Lower leg skin (tissue), 4 donors: ENCODE measurements at regions not wholly inside any gene's neighbourhood (a gene's known extent, or its start where the extent isn't known, plus 50 kb on each side); places are given as distances from the start of the nearest gene placed in this dataset.
"Not testable (repeated sequence)": the region's sequence is repeated elsewhere in the genome, so short reads cannot be mapped to it uniquely, and the experiment has no call there.

ENCODE experiments used
- DNase-seq, 2 donors: peaks; one replicate each; pipeline ENCODE4 v3.0.0-alpha.2; 2019; ENCODE audit warnings: low spot score in 2 of 2
- H3K4me3 ChIP-seq: fragments of 200-600 bp; sonication (generic); 2 replicates; pipeline ENCODE4 v1.5.1; 2017; ENCODE audit warnings: mild to moderate bottlenecking, low read depth; ENCODE audit not compliant: poor library complexity, severe bottlenecking
- CTCF ChIP-seq, 3 donors: fragments of 450-650 bp; IDR thresholded peaks; one replicate each; pipeline ENCODE4 v1.5.1; 2016; ENCODE audit warnings: antibody characterized with exemption in 3 of 3, mild to moderate bottlenecking in 3 of 3, moderate library complexity in 2 of 3
- POLR2A ChIP-seq, 2 donors: fragments of 450-650 bp; IDR thresholded peaks; one replicate each; pipeline ENCODE4 v1.6.1; 2016 to 2017; ENCODE audit warnings: antibody characterized with exemption in 2 of 2, mild to moderate bottlenecking in 1 of 2, moderate library complexity in 1 of 2
- WGBS, 2 donors: methylation state at CpG; one replicate each; pipeline ENCODE4 v1.1.5; 2018; 5-methylcytosine and 5-hydroxymethylcytosine counted together
- intact Hi-C: fragments of 100-400 bp; cut with DNase I; formaldehyde crosslinking; loops from one replicate; pipeline ENCODE4 v1.15.0; 2023; ENCODE audit warnings: low total_unique reads

- no peak for DNase-seq
- intact Hi-C loops = no loop called here
- TF ChIP-seq CTCF (IDR thresholded peaks at IDR 0.05) = no peak
- no peak for TF ChIP-seq POLR2A (IDR thresholded peaks at IDR 0.05)
- H3K4me3 ChIP-seq = no peak overlapping the region
Observed at GRCh38 chr6:74273541-74273940, 577.5 kb downstream of the CD109 start.

GRCh38 chr6:74269600-74269858 is 573.5 kb downstream of the CD109 start:
- WGBS, 2 donors = 41 to 44% methylated on average over 3 of the region's 3 CpGs
- no peak overlapping the region for H3K4me3 ChIP-seq
- TF ChIP-seq POLR2A (IDR thresholded peaks at IDR 0.05) (no peak), CTCF (IDR thresholded peaks at IDR 0.05) (no peak)
- DNase-seq = no peak
- intact Hi-C loops = no loop called here

- H3K4me3 ChIP-seq = no peak overlapping the region
- intact Hi-C loops = no loop called here
- TF ChIP-seq POLR2A (IDR thresholded peaks at IDR 0.05) (no peak), CTCF (IDR thresholded peaks at IDR 0.05) (no peak)
- 43 to 54% methylated on average over 2 of the region's 2 CpGs for WGBS, 2 donors
- DNase-seq = no peak
Observed at GRCh38 chr6:74268815-74269599, 573.0 kb downstream of the CD109 start.

- DNase-seq = no peak
- no peak for TF ChIP-seq CTCF (IDR thresholded peaks at IDR 0.05)
- no peak for TF ChIP-seq POLR2A (IDR thresholded peaks at IDR 0.05)
- intact Hi-C loops = no loop called here
- WGBS, 2 donors = 64 to 81% methylated on average over 2 of the region's 2 CpGs
- no peak overlapping the region for H3K4me3 ChIP-seq
Observed at GRCh38 chr6:74259981-74260380, 564.0 kb downstream of the CD109 start.

GRCh38 chr6:74256781-74257180 is 560.8 kb downstream of the CD109 start:
- H3K4me3 ChIP-seq = no peak overlapping the region
- intact Hi-C loops = no loop called here
- TF ChIP-seq CTCF (IDR thresholded peaks at IDR 0.05) = no peak
- DNase-seq = no peak
- WGBS, 2 donors = 5 to 11% methylated on average over 2 of the region's 2 CpGs

GRCh38 chr6:74256381-74256780 is 560.4 kb downstream of the CD109 start:
- TF ChIP-seq CTCF (IDR thresholded peaks at IDR 0.05) (no peak), POLR2A (IDR thresholded peaks at IDR 0.05) (no peak)
- no peak for DNase-seq
- H3K4me3 ChIP-seq = no peak overlapping the region
- intact Hi-C loops = no loop called here

GRCh38 chr6:74255007-74255406 is 559.0 kb downstream of the CD109 start:
- WGBS, 2 donors = 88 to 99% methylated on average over 9 to 24 of the region's 24 CpGs
- DNase-seq, intact Hi-C loops, H3K4me3 ChIP-seq: not testable (repeated sequence)

- 91 to 100% methylated on average over 1 of the region's 1 CpG for WGBS, 2 donors
- H3K4me3 ChIP-seq, DNase-seq, intact Hi-C loops: not testable (repeated sequence)
Observed at GRCh38 chr6:74254147-74254546, 558.1 kb downstream of the CD109 start.
